CD4-positive, alpha-beta T cell treated with Interleukin-2 at 100 ng/mL for 4 hours (primary cell): ENCODE measurements at regions not wholly inside any gene's neighbourhood (a gene's known extent, or its start where the extent isn't known, plus 50 kb on each side); places are given as distances from the start of the nearest gene placed in this dataset.
"Not testable (repeated sequence)": the region's sequence is repeated elsewhere in the genome, so short reads cannot be mapped to it uniquely, and the experiment has no call there.

Experiments
- DNase-seq: peaks from one replicate; pipeline ENCODE4 v3.0.0-alpha.2; 2020; ENCODE audit warnings: low spot score

DNA sequence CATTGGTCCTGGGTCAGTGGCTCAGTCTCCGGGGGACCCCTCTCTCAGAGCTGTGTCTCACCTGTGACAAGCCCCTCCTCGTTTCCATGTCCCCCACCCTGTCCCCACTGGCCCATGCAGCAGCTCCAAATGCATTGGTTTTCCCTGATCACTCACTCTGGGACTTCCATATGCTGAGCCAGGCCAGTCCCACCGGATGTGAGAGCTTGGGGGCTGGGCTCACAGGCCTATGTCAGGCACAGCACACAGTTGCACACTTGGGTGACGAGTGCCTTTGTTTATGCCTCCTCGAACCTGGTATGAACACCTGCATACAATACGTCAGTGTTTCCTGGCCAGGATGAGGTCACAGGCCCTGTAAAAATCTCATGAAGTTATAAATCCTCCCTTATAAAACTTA lies 232.5 kb downstream of the TFCP2L1 start:
- DNase-seq, result no peak

DNA sequence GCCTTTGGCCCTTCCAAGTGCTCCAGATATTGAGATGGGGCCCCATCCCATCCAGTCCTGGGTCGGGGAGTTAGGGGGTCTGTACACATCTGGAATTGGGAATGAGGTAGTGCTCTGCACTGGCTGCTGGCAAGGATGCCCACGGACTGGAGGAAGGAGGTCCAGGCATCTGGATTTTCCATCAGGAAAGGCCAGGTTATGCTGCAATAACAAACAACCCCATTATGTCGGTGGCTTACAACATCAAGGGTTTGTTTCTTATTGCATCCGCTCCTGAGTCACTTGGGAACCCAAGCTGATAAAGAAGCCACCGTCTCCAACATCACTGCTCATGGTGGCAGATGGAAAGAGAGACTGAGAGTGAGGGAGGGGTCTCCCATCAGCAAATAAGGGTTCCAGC lies 229.9 kb downstream of the TFCP2L1 start:
- DNase-seq, result no peak

GRCh38 chr2:121055501-121055900 lies 229.5 kb downstream of the TFCP2L1 start:
- DNase-seq, result no peak

- DNase-seq, result no peak
Measured at GRCh38 chr2:121058852-121059558, 226.0 kb downstream of the TFCP2L1 start.

DNA sequence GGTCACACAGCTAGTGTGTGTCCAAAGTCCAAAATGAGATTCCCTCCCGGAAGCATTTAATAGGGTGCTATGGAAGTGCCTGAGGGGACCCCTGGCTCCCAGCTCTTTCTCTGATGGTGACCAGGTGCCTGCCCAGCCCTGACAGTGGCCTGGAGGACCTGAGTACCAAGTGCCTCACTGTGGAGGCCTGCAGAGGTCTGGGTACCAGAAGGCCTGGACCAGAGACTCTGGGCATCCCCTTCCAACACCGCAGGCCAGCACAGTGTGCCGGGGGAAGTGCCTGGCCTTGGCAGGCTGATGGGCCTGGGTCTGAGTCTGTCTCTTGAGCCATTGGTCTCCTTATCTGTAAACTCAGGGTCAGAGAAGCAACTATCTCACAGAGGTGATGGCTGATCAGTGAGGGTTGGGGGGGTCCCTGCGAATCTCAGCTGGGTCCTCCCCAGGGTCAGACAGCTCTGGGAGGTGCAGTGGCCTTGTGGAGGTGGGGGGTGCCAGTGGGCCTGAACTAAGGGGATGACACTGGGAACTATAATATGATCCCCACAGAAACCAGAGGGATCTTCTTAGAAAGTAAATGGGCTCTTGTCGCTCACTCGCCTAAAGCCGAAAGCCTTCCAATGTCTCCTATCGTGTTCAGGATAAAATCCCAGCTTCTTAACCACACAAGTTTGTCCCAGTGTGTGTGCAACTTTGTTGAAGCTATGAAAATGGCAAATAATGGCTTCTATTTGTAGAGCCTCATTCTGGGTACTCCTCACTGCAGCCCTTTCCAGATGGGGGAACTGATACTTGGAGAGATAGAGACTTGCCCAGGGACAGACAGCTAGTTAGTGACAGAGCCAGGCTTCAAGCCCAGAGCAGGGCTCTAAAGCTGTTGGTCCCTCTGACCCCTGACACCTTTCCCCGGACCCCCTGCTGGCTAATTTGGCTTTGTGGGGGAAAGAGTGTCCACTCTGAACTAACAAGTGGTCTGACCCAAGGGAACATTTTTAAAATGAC lies 225.1 kb downstream of the TFCP2L1 start:
- DNase-seq, result no peak

GRCh38 chr2:121061633-121062032 lies 223.4 kb downstream of the TFCP2L1 start:
- no peak for DNase-seq

DNA sequence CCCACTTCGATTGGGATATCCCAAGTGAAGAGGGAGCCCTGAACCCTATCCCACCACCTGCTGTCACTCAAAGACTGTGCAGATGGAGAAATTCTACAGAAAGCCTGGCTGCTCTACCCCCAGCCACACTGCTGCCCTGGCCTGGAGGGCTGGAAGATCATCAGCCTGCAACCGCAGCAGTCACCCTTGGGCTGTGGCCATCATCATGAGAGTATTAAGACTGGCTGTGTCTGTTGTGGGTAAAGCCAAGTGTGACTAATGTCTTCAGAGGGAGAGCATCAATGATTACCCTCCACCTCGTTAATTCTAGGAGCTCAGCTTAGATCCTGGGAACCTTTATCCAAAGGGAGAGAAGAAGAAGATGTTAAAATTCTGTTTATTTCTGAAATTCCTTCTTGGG lies 221.5 kb downstream of the TFCP2L1 start:
- no peak for DNase-seq

GRCh38 chr2:121064186-121064585 lies 220.8 kb downstream of the TFCP2L1 start:
- DNase-seq, result no peak

DNA sequence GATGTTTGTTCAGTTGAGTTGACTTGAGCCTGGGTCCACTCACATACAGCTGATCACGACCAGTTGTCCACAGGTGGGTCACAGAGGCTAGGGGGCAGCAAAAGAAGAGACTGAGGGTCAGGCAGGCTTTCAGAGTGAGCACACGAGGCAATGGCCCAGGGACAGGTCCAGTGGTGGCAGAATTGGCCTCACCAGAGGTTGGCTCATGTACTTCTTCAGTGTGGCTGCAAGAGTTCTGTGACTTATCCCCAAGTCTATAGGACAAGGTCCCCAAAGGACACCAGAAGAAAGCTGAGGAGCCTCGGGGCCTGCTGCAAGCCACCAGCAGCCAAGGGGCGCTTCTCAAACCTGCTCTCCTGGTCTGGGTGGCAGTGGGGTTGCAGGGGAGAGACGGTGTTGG lies 219.8 kb downstream of the TFCP2L1 start:
- DNase-seq, result no peak

DNA sequence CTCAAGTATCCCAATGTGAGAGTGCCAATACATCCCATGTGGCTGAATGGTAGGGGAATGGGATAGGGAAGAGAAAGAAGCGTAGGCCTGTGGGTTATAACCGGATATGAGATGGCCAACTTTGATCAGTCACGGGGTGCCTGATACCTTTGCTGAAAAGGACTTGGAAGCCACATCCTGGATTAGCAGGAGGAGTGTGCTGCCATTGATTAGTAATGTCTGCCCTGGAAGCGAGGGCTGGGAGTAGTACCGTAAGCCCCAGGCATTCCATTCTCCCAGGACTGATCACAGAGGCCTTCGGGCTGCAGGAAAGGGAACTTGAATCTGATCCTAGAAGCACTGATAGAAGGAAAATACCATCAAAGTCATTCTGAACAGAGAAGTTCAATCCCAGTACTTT lies 218.5 kb downstream of the TFCP2L1 start:
- DNase-seq, result no peak

DNA sequence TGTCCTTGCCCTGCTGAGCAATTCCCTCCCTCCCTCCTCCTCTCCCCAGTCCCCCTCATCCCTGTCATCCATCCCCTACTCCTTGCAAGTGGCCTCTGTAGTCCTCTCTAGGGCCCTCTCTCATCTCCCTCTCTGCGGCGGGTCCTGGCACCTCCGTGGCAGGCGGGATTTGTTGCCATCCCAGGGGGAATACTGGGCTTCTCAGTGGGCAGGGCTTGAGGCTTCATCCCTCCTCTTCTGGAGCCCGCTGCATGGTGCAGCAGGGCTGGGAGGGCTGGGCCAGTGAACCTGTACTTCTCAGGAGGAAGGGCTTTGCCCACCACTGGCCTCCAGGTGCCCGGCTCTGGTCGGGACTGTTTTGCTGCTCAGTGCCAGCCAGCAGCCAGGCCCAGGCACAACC lies 216.2 kb downstream of the TFCP2L1 start:
- no peak for DNase-seq

- DNase-seq, result no peak
Measured at GRCh38 chr2:121069434-121069969, 215.5 kb downstream of the TFCP2L1 start.

DNA sequence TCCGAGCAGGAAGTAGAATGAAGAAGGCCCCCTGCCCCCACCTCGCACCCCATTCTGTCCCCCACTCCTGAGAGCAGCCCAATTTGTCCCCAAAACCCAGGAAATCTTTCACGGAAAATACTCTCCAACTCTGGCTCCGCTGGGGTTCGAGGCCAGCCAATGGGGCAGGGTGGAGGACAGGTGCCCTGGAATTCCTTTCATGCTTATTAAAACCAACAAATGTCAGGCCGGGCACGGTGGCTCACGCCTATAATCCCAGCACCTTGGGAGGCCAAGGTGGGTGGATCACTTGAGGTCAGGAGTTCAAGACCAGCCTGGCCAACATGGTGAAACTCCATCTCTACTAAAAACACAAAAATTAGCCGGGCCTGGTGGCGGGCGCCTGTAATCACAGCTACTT lies 214.9 kb downstream of the TFCP2L1 start:
- not testable (repeated sequence) for DNase-seq

DNA sequence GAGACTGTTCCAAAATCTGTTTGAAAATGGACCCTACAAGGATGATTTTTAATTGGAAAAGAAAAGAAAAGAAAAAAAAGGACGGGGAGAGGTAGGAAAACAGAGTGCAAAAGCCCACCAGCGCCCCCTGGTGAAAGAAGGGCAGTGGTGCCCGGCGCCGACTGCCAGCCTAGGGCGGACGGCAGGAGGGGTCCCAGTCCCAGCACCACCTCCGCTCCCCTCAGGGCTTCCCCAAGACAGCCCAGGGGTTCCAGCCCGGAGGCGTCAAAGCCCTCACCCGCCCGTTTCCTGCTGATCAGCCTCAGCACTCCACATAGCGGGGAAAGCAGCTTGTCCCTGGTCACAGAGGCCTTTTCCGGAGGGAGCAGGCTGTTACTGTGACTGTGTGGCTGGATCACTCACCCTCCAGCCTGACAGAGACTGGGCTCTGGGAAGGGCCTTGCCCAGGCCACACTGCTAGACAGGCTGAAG lies 213.9 kb downstream of the TFCP2L1 start:
- no peak for DNase-seq

GRCh38 chr2:121072784-121073183 lies 212.2 kb downstream of the TFCP2L1 start:
- DNase-seq, result no peak

- DNase-seq, result no peak
Measured at GRCh38 chr2:121073320-121074210, 211.4 kb downstream of the TFCP2L1 start.

DNA sequence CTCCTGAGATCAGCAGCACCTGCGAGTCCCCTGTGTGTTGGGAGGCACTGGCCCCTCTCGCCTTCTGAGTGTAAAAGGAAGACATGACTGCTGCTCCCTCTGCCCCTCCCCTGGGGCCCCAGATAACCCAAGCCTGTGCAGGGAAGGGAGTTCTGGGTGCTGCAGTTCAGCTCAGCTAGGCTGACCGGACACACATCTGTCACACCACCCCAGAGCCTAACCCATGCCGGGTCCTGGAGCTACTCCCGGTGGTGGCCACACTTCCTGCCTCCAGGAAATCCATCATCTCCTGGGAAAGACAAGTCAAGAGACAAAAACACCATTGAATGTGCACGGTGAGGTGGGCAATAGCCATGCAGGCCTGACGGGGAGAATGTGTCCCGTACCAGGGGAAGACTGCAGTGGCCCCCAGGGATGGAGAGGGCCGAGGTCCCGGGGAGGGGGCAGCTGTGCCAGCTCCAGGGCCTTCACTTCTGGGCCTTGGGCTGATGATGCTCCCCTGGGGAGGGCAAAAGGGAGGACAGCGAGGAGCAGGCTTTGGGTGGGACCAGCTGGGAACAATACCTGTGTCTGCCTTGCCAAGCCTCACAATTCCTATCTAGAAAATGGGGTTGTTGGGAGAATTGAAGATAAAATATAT lies 210.6 kb downstream of the TFCP2L1 start:
- DNase-seq, result no peak

DNA sequence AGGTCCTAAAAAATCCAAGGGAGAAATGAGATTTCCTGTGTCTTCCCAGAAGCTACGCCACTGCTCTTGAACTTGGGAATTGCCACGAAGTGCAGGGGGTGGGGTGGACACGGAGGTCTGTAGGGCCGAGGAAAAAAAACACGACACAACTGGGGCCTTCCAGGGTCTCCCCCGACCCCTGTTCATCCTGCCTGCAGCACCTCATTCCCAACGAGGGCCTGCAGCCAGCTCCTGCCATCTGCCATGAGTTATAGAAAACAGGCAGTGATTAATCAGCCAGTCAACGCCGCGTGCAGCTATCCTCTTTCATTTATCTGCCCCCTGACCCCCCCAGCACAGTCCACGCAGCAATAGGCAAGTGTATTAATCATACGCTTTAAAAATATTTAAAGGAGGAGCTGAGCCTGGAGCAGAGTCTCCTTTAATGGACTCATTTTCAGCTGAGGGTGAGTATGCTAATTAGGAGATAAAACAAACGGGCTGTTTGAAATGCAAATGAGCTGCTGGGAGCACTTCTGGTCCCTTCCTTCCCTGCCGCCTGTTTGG lies 209.9 kb downstream of the TFCP2L1 start:
- DNase-seq, result no peak

- DNase-seq, result no peak
Measured at GRCh38 chr2:121075641-121076497, 209.1 kb downstream of the TFCP2L1 start.

GRCh38 chr2:121076498-121076820 lies 208.5 kb downstream of the TFCP2L1 start:
- DNase-seq, result no peak
